HuH-7.5 (cell line): ENCODE measurements at regions not wholly inside any gene's neighbourhood (a gene's known extent, or its start where the extent isn't known, plus 50 kb on each side); places are given as distances from the start of the nearest gene placed in this dataset.

ENCODE experiments used
- DNase-seq: peaks from one replicate; pipeline ENCODE4 v3.0.0; 2011; ENCODE audit warnings: low spot score

GRCh38 chr13:79267560-79267959 lies 138.5 kb downstream of the RBM26 start:
- no peak for DNase-seq

- DNase-seq = no peak
Measured at GRCh38 chr13:79258489-79258888, 147.6 kb downstream of the RBM26 start.

GRCh38 chr13:79246578-79246949 lies 159.5 kb downstream of the RBM26 start:
- no peak for DNase-seq

GRCh38 chr13:79245937-79246577 lies 160.0 kb downstream of the RBM26 start:
- DNase-seq = no peak

- DNase-seq = no peak
Measured at GRCh38 chr13:79241697-79242096, 164.4 kb downstream of the RBM26 start.

GRCh38 chr13:79237981-79238380 lies 168.1 kb downstream of the RBM26 start:
- DNase-seq = no peak

- DNase-seq = no peak
Measured at GRCh38 chr13:79231887-79232286, 174.2 kb downstream of the RBM26 start.

GRCh38 chr13:79229761-79230160 lies 176.3 kb downstream of the RBM26 start:
- no peak for DNase-seq

GRCh38 chr13:79228972-79229371 lies 177.1 kb downstream of the RBM26 start:
- no peak for DNase-seq

GRCh38 chr13:79227418-79227817 lies 178.6 kb downstream of the RBM26 start:
- DNase-seq = no peak

GRCh38 chr13:79226938-79227337 lies 179.1 kb downstream of the RBM26 start:
- DNase-seq = no peak

- no peak for DNase-seq
Measured at GRCh38 chr13:79226250-79226649, 179.8 kb downstream of the RBM26 start.

- no peak for DNase-seq
Measured at GRCh38 chr13:79225487-79226232, 180.4 kb downstream of the RBM26 start.

GRCh38 chr13:79222427-79223205 lies 183.4 kb downstream of the RBM26 start:
- no peak for DNase-seq

GRCh38 chr13:79212064-79212619 lies 193.9 kb downstream of the RBM26 start:
- DNase-seq = no peak

GRCh38 chr13:79211377-79211776 lies 194.7 kb downstream of the RBM26 start:
- no peak for DNase-seq

- DNase-seq = no peak
Measured at GRCh38 chr13:79197933-79198332, 208.1 kb downstream of the RBM26 start.

- no peak for DNase-seq
Measured at GRCh38 chr13:79196843-79197242, 209.2 kb downstream of the RBM26 start.

GRCh38 chr13:79196366-79196765 lies 209.7 kb downstream of the RBM26 start:
- no peak for DNase-seq

- no peak for DNase-seq
Measured at GRCh38 chr13:79194727-79195126, 211.3 kb downstream of the RBM26 start.

GRCh38 chr13:79194272-79194671 lies 211.8 kb downstream of the RBM26 start:
- no peak for DNase-seq

GRCh38 chr13:79191501-79191900 lies 214.6 kb downstream of the RBM26 start:
- DNase-seq = no peak

- DNase-seq = no peak
Measured at GRCh38 chr13:79190932-79191331, 215.1 kb downstream of the RBM26 start.
